Mesendoderm (in vitro differentiated cells): ENCODE measurements at regions not wholly inside any gene's neighbourhood (a gene's known extent, or its start where the extent isn't known, plus 50 kb on each side); places are given as distances from the start of the nearest gene placed in this dataset.
A peak's percentile ranks its signal among the peaks of the same experiment; 100 is the strongest.

ENCODE experiments used
- DNase-seq: peaks from one replicate; pipeline ENCODE4 v3.0.0; 2013
- H2AK5ac ChIP-seq: 2 replicates; pipeline ENCODE4 v1.6.1; 2013; ENCODE audit warnings: low read length, inconsistent platforms
- H2BK120ac ChIP-seq: 2 replicates; pipeline ENCODE4 v1.6.1; 2013; ENCODE audit warnings: low read depth, mild to moderate bottlenecking, low read length, moderate library complexity, mixed read lengths
- H2BK15ac ChIP-seq: replicated peaks from 2 replicates; pipeline ENCODE4 v1.6.1; 2013; ENCODE audit warnings: low read depth, mild to moderate bottlenecking, moderate library complexity
- H2BK5ac ChIP-seq: 2 replicates; pipeline ENCODE4 v1.6.1; 2013; ENCODE audit warnings: low read length, inconsistent platforms
- H3K18ac ChIP-seq: 2 replicates; pipeline ENCODE4 v1.6.1; 2013; ENCODE audit warnings: mild to moderate bottlenecking, low read length, mixed read lengths
- H3K23ac ChIP-seq: one replicate; pipeline ENCODE4 v1.6.1; 2013; ENCODE audit warnings: low read length
- H3K27ac ChIP-seq: 2 replicates; pipeline ENCODE4 v1.5.1; 2013; ENCODE audit warnings: low read depth, mild to moderate bottlenecking, inconsistent platforms, low read length, moderate library complexity
- H3K27me3 ChIP-seq: 2 replicates; pipeline ENCODE4 v1.6.1; 2013; ENCODE audit warnings: low read length, control low read depth, mild to moderate bottlenecking, inconsistent platforms; ENCODE audit not compliant: insufficient read depth, poor library complexity
- H3K36me3 ChIP-seq: 2 replicates; pipeline ENCODE4 v1.6.1; 2013; ENCODE audit warnings: low read length, inconsistent platforms; ENCODE audit not compliant: control insufficient read depth, insufficient read depth
- H3K4ac ChIP-seq: one replicate; pipeline ENCODE4 v1.6.1; 2013; ENCODE audit warnings: low read depth, mild to moderate bottlenecking, low read length, moderate library complexity
- H3K4me1 ChIP-seq: 2 replicates; pipeline ENCODE4 v1.6.1; 2013; ENCODE audit warnings: low read depth, low read length, inconsistent platforms; ENCODE audit not compliant: control insufficient read depth
- H3K4me2 ChIP-seq: 2 replicates; pipeline ENCODE4 v1.6.1; 2013; ENCODE audit warnings: low read length
- H3K4me3 ChIP-seq: 2 replicates; pipeline ENCODE4 v1.5.1; 2013; ENCODE audit warnings: mild to moderate bottlenecking, low read length
- H3K56ac ChIP-seq: one replicate; pipeline ENCODE4 v1.6.1; 2013; ENCODE audit warnings: low read length
- H3K79me1 ChIP-seq: 2 replicates; pipeline ENCODE4 v1.6.1; 2013; ENCODE audit warnings: low read length, inconsistent platforms
- H3K79me2 ChIP-seq: 2 replicates; pipeline ENCODE4 v1.6.1; 2013; ENCODE audit warnings: mild to moderate bottlenecking, low read length; ENCODE audit not compliant: control insufficient read depth, insufficient read depth
- H3K9ac ChIP-seq: 2 replicates; pipeline ENCODE4 v1.6.1; 2013; ENCODE audit warnings: low read length, inconsistent platforms
- H4K5ac ChIP-seq: one replicate; pipeline ENCODE4 v1.6.1; 2013; ENCODE audit warnings: low read length
- H4K8ac ChIP-seq: one replicate; pipeline ENCODE4 v1.6.1; 2013; ENCODE audit warnings: low read depth, mild to moderate bottlenecking, control low read depth, low read length, moderate library complexity
- WGBS: extraction: QIAGEN DNeasy Blood & Tissue Kit; methylation state at CpG from one replicate; pipeline ENCODE4 v1.1.7; 2013; ENCODE audit warnings: low lambda C conversion rate, missing lambda C conversion rate; ENCODE audit not compliant: insufficient coverage; ENCODE audit errors: extremely low coverage; 5-methylcytosine and 5-hydroxymethylcytosine counted together

DNA sequence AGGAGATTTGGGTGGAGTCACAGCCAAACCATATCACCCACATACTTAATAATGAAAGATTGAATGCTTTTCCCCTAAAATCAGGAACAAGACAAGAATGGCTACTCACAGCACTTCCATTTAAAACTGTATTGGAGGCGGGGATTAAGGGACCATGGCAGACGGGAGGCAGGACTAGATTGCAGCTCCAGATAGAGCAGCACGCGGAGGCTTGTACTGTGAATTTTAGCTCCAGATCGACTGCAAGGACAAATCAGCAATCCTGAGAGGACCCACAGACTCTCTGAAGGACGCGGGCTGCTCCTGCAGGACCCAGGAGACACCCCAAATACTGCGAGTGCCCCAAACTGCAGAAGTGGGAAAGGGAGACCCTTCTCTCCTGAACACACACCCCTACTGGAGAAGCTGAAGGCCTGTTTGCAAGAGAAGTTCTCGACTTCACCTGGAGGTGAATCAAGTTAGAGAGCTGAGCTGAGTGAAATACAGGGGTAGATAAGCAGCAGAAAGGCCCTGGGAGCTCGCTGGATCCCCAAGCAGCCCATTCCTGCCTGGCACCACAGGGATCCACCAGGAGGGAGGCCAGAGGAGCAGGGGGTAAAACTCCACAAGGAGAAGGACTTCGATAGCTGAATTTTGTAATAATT is 207.4 kb upstream of the INTU start:
- Histone ChIP-seq H3K23ac (no peak overlapping the region), H4K5ac (no peak overlapping the region), H4K8ac (no peak overlapping the region), H3K79me2 (no peaks in the 10 kb centered on the region), H2BK15ac (no peak overlapping the region), H2AK5ac (no peak overlapping the region), H3K4me2 (no peak overlapping the region), H3K56ac (peak overlapping the region; percentile 17), H3K9ac (no peak overlapping the region), H2BK120ac (peak overlapping the region; percentile 75), H3K79me1 (no peaks in the 10 kb centered on the region), H3K36me3 (no peaks in the 10 kb centered on the region), H3K27me3 (no peaks in the 10 kb centered on the region), H3K4me3 (no peak overlapping the region), H3K27ac (peak overlapping the region; percentile 56), H3K4ac (no peak overlapping the region), H3K4me1 (no peaks in the 10 kb centered on the region), H3K18ac (peak overlapping the region; percentile 63), H2BK5ac (no peak overlapping the region)
- DNase-seq, result peak; percentile 31
- no CpG with 5 or more reads among the region's 11 CpGs for WGBS

DNA sequence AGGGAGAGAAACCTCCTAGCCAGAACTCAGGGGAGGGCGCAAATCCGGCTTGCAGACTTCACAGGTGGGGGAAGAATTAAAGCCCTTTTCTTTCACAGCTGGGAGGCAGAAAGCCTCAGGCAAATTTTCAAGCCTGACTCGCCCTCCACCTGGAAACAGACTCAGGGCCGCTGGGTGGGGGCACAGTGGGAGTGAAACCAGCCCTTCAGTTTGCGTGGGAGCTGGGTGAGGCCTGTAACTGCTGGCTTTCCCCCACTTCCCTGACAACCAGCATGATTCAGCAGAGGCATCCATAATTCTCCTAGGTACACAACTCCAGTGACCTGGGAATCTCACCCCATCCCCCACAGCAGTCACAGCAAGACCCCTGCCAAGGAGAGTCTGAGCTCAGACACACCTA is 206.9 kb upstream of the INTU start:
- Histone ChIP-seq H3K9ac (no peak overlapping the region), H3K23ac (no peak overlapping the region), H2BK120ac (no peak overlapping the region), H3K27ac (peak overlapping the region; percentile 56), H4K5ac (no peak overlapping the region), H3K4me1 (no peaks in the 10 kb centered on the region), H3K4ac (no peak overlapping the region), H2AK5ac (no peak overlapping the region), H4K8ac (no peak overlapping the region), H2BK15ac (no peak overlapping the region), H3K27me3 (no peaks in the 10 kb centered on the region), H3K79me2 (no peaks in the 10 kb centered on the region), H3K18ac (peak overlapping the region; percentile 63), H3K4me2 (no peak overlapping the region), H3K56ac (peak overlapping the region; percentile 60), H3K36me3 (no peaks in the 10 kb centered on the region), H2BK5ac (no peak overlapping the region), H3K79me1 (no peaks in the 10 kb centered on the region), H3K4me3 (no peak overlapping the region)
- peak; percentile 45 for DNase-seq
- WGBS, result no CpG with 5 or more reads among the region's 5 CpGs

DNA sequence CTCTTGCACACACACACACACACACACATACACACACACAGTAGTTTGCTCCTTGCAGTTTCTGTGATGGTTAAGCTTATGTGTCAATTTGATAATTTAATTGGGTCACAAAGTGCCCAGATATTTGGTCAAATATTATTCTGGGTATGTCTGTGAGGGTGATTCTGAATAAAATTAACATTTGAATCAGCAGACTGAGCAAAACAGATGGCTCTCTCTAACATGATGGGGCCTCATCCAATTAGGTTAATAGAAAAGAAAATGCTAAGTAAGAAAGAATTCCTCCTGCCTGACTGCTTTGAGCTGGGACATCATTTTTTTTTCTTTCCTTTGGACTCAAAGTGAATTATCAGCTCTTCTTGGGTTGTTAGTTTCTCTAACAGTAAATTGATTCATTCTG is 191.2 kb upstream of the INTU start:
- Histone ChIP-seq H4K8ac (no peak overlapping the region), H2AK5ac (no peak overlapping the region), H3K56ac (no peak overlapping the region)

DNA sequence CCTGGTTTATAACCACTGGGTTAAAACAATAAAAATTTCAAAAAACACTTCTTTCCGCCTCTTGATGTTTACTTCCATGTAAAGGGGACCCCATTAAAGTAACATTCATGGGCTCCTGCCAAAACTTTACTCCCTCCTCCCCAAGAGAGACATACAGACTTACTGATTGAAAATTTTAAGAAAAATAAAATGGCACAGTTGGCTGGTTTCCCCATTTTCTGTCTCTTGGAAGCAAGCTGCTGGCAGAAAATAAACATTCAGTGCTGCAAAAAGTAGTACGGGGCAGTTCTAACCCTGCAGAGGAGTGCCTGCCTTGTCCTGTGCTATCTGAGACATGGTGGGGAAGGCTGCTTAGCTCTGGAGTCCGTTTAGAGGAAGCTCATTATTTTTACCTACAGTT is 187.3 kb upstream of the INTU start:
- Histone ChIP-seq H3K36me3 (no peaks in the 10 kb centered on the region), H3K27me3 (no peaks in the 10 kb centered on the region), H3K27ac (no peak overlapping the region), H2BK5ac (no peak overlapping the region), H3K4me3 (no peak overlapping the region), H3K56ac (no peak overlapping the region), H3K23ac (no peak overlapping the region), H3K4me2 (no peak overlapping the region), H3K4ac (no peak overlapping the region), H3K9ac (no peak overlapping the region), H3K79me2 (no peaks in the 10 kb centered on the region), H2AK5ac (no peak overlapping the region), H2BK120ac (no peak overlapping the region), H4K8ac (no peak overlapping the region), H3K4me1 (no peaks in the 10 kb centered on the region), H2BK15ac (no peak overlapping the region), H3K79me1 (no peaks in the 10 kb centered on the region), H4K5ac (no peak overlapping the region), H3K18ac (no peak overlapping the region)
- DNase-seq, result no peak
- no CpG with 5 or more reads among the region's 3 CpGs for WGBS

More for the DNA sequence above, 191.2 kb upstream of the INTU start:
- Histone ChIP-seq H2BK5ac (no peak overlapping the region), H3K9ac (no peak overlapping the region), H3K4me1 (no peaks in the 10 kb centered on the region), H3K4me2 (no peak overlapping the region), H3K18ac (no peak overlapping the region), H3K4me3 (no peak overlapping the region), H3K4ac (no peak overlapping the region), H4K5ac (no peak overlapping the region), H3K27ac (no peak overlapping the region), H3K23ac (no peak overlapping the region), H2BK120ac (no peak overlapping the region), H3K27me3 (no peaks in the 10 kb centered on the region), H3K36me3 (no peaks in the 10 kb centered on the region), H3K79me1 (no peaks in the 10 kb centered on the region), H3K79me2 (no peaks in the 10 kb centered on the region), H2BK15ac (no peak overlapping the region)
- DNase-seq, result no peak

DNA sequence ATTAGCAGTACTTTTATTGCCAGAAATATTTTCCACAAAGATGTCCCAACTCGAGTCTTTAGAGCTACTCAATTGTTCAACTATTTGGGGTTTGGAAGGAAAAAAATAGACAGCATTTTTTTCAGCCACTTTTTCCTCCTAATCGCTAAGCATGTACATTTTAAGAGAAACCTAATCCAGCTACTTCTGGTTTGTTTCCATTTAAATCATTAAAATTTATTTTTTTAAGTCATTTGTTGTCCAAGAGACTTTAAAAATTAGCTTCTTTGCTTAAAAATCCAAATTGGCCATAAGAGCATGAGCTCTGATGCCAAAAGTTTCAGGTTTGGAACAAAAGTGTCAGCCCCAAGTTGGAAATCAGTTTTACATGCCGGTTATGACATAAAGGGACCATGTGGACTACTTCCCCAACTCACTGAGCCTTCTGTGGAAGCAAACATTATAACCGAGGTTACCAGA is 186.3 kb upstream of the INTU start:
- Histone ChIP-seq H2AK5ac (no peak overlapping the region), H4K5ac (no peak overlapping the region), H3K4me3 (no peak overlapping the region), H3K4me1 (no peaks in the 10 kb centered on the region), H3K79me1 (no peaks in the 10 kb centered on the region), H3K27me3 (no peaks in the 10 kb centered on the region), H3K23ac (no peak overlapping the region), H3K27ac (no peak overlapping the region), H2BK5ac (no peak overlapping the region), H4K8ac (no peak overlapping the region), H2BK120ac (no peak overlapping the region), H3K4ac (no peak overlapping the region), H3K36me3 (no peaks in the 10 kb centered on the region), H3K56ac (no peak overlapping the region), H3K18ac (no peak overlapping the region), H3K79me2 (no peaks in the 10 kb centered on the region), H3K4me2 (no peak overlapping the region), H2BK15ac (no peak overlapping the region), H3K9ac (no peak overlapping the region)
- WGBS, result no CpG with 5 or more reads among the region's 4 CpGs
- DNase-seq, result no peak

DNA sequence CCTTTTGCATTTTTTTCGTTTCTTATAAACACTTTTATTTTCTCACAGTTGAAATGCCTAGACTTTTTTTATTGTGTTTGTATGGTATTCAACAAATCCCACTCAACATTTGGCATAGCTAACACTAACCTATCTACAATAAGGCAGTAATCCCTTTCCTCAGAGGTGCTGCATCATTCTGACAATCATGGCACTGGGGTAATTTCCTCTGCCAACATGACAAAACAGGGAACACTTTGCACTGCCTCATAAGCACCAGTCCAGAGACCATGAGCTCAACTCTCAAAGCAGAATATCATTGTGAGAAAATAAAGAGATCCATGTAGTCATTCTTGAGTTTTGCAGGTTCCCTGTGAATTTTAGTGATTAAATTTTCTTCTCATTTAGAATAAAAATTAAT is 183.8 kb upstream of the INTU start:
- Histone ChIP-seq H3K4me1 (no peaks in the 10 kb centered on the region), H3K9ac (no peak overlapping the region), H3K23ac (no peak overlapping the region), H4K5ac (no peak overlapping the region), H3K79me1 (no peaks in the 10 kb centered on the region), H4K8ac (no peak overlapping the region), H3K4me3 (no peak overlapping the region), H2BK15ac (no peak overlapping the region), H2BK120ac (no peak overlapping the region), H3K27me3 (no peaks in the 10 kb centered on the region), H3K79me2 (no peaks in the 10 kb centered on the region), H2BK5ac (no peak overlapping the region), H3K18ac (no peak overlapping the region), H2AK5ac (no peak overlapping the region), H3K4me2 (no peak overlapping the region), H3K27ac (no peak overlapping the region), H3K36me3 (no peaks in the 10 kb centered on the region), H3K4ac (no peak overlapping the region), H3K56ac (no peak overlapping the region)
- DNase-seq, result no peak
- WGBS, result no CpG with 5 or more reads among the region's 1 CpG
